ENCODE measurements at regions not wholly inside any gene's neighbourhood (a gene's known extent, or its start where the extent isn't known, plus 50 kb on each side); places are given as distances from the start of the nearest gene placed in this dataset.

DNA sequence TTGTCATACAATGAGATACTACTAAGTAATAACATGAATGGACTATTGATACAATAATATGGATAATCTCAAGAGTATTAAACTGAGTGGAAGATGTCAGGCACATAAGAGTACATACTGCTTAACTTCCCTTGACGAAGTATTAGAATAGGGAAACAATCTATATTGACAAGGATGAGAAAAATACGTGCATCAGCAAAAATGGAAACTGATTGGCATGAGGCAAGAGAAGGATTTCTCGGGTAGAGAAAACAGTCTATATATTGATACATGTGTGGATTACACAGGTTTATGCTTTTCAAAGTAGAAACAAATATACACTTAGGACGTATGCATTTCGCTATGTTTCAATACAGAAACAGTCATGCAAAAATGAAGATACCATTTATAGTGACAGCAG lies 57.4 kb downstream of the PRR20E start:
- DNase-seq, result no peak

DNA sequence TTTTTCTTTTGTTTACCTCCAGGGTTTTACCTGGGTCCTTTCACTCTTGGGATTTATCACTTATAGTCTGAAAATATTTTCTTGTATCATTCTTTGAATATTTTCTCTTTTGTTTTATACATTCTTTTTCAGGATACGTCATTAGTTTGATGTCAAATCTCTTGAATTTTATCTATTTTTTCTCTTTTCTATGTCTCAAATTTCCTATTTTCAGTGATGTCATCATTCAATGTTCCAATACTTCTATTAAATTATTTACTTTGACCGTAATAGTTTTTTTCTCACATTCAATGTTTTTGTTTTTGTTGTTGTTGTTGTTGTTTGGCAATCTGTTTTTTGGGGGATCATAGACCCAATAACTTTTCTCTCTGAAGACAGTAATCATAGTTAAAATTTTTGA lies 83.5 kb downstream of the PRR20E start:
- no peak for DNase-seq

DNA sequence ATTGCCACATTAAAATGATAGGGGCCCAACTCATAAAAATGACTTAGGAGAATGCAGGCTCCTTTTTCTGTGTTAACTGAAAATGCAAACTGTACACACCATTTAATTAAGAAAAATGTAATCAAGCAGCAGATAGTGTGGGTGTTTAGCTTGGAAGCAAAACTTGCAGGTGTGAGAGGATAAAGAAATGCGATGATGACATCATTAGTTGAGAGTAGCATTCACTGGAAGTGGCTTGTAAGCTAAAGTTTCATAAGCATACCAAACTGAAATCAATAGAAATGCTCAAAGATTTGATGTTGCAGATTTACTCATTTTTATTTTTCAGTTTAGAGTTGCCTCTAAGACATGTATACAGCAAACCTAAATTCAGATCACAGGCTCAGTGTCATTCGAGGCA lies 86.6 kb downstream of the PRR20E start:
- DNase-seq, result no peak

DNA sequence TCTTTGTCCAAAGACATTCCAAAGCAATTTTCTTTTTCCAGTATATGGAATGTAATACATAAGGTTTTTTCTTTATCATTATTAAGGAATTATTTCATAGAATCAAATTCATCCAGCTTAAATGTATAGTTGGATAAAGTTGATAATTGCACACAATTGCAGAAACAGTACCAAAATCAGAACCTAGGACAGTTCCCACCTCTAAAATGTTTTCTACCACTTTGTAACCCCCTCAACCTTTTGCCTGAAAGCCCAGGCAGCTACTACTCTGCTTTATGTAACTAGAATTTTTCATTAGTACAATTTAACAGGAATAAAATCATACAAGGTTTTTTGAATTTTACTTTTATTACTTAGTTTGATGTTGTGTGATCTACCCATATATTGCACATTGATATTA lies 98.0 kb downstream of the PRR20E start:
- DNase-seq, result no peak

DNA sequence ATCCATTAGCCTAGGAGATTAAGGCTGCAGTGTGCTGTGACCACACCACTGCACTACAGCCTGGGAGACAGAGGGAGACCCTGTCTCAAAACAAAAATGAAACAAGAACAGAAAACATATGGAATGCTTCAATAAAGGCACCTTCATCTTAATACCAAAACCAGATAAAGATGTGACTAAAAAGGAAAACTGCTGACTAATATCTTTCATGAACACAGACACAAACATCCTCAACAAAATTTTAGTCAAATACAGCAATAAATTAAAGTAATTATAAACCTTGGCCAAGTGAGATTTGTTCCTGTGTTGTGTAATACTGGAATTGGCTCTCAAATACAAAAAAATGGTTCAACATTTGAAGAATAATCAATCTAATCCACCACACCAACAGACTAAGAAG lies 103.5 kb downstream of the PRR20E start:
- no peak for DNase-seq

DNA sequence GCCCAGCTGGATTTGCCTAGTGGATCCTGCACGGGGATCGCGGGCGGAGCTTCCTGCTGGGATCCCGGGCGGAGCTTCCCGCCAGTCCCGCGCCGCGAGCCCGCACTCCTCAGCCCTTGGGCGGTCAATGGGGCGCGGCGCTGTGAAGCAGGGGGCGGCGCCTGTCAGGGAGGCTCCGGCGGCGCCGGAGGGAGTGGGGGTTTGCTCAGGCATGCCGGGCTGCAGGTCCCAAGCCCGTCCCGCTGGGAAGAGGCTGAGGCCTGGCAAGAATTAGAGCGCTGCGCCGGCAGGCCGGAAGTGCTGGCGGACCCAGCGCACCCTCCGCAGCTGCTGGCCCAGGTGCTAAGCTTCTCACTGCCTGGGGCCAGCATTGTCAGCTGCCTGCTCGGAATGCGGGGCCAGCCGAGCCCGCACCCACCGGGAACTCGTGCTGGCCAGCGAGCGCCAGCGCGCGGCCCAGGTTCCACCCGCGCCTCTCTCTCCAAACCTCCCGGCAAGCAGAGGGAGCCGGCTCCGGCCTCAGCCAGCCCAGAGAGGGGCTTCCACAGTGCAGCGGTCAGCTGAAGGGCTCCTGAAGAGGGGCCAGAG lies 119.6 kb downstream of the PRR20E start:
- no peak for DNase-seq

DNA sequence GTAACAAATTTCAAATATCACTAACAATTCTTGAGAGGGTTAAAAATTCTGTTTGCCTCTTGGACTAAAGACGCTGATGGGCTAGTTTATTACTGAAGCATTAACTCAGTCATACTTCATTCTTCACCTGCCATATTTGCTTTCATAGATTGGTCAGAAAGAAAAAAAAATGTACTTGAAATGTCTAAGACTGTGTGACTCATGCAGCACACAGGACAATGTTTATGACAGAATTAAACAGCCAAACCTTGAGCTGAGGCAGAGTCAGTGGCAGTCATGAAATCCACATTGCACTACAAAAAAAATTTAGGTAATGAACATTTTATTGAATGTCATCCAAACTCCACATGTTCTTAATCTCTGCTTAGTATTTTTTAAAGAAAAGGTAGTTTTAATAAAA lies 135.6 kb downstream of the PRR20E start:
- DNase-seq, result no peak

DNA sequence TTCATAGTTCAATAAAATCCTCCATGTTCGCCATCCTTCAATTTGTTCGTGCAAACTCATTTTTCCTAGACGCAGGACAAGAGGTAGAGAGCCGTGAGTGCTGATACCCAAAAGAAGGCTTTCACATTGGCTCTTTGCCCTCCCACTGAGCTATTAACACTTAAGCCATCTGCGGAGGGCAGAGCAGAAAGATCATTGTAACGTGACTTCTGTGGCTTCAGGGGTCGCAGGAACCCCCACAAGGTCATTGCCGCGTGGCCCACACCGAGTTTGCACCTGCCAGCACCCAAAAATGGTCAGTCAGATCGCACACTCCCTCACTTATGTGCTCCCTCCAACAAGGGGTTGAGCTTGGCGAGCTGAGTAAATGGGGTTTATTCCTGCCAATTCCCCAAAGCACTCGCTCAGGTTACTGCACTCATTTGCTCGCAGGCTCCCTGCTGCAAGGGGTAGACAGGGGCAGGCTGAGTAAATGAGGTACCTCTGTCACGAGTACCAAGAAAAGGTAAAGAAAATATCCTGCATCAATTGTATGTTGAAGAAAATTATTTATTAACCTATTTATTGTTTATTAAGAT lies 144.1 kb downstream of the PRR20E start:
- no peak for DNase-seq

DNA sequence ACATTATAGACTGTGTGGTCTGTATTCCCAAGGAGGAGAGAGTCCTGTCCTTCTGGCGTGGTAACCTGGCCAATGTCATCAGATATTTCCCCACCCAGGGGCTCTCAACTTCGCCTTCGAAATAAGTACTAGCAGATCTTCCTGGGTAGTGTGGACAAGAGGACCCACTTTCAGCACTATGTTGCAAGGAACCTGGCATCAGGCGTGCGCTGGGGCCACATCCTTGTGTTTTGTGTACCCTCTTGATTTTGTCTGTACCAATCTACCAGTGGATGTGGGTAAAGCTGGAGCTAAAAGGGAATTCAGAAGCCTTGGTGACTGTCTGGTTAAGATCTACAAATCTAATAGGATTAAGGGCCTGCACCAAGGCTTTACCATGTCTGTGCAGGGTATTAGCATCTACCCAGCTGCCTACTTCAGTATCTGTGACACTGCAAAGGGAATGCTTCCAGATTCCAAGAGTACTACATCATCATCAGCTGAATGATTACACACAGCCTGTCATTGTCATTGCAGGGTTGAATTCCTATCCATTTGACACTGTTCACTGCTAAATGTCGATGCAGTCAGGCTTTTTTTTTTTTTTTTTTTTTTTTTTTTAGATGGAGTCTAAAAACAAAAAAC lies 148.0 kb downstream of the PRR20E start:
- no peak for DNase-seq

DNA sequence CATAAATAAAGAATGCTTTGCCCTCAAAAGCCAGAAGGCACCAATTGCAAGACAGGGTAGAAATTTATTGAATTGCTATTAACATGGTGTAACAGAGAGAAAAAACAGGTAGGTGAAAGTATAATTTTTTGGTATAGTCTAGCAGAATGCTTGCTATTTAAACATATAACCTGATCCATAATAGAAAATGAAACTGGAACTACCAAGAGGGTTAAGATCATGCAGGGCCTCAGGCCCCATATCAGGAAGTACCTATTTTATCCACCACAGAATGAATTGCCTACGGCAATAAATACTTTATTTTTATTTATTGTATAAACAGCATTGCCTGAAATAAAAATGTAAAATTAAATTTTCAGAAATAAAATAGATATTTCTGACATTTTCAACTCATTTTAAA lies 159.5 kb downstream of the PRR20E start:
- no peak for DNase-seq

DNA sequence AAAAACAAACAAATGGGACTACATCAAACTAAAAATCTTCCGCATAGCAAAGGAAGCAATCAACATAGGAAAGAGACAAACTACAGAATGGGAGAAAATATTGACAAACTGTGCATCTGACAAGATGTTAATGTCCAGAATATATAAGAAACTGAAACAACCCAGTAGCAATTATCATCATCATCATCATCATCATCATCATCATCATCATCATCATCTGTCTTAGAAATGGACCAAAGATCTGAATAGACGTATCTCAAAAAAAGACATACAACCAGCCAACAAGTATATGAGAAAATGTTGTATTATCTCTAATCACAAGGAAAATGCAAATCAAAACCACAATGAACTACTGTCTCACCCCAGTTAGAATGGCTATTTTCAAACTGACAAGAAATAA lies 173.9 kb downstream of the PRR20E start:
- DNase-seq, result no peak

DNA sequence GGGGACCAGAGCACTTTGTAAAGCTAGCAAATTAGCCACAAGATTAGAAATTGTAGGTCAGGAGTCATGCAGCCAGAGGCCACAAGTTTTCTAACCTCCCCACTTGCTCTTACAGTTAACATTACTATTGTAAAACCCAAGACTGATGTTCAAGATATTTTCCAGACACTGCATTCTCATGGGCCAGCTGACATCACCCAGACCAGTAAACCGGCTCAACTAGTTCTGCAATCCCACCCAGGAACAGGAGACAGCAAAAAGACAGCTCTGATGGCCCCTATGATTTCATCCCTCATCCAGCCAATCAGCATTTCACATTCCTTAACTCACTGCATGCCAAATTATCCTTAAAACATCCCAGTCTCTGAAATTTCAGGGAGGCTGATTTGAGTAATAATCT lies 178.5 kb downstream of the PRR20E start:
- DNase-seq, result no peak

DNA sequence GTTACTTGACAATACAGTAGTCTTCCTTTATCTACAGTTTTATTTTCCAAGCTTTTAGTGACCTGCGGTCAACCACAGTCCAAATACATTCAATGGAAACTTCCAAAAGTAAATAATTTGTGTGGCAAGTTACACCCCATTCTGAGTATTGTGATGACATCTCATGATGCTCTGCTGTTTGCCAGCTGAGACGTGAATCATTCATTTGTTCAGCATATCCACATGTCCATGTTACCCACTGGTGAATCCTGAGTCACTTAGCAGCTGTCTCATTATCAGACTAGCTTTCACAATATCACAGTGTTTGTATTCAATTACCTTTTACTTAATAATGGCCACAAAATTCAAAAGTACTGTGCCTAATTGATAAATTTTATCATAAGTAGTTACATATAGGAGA lies 179.8 kb downstream of the PRR20E start:
- no peak for DNase-seq

DNA sequence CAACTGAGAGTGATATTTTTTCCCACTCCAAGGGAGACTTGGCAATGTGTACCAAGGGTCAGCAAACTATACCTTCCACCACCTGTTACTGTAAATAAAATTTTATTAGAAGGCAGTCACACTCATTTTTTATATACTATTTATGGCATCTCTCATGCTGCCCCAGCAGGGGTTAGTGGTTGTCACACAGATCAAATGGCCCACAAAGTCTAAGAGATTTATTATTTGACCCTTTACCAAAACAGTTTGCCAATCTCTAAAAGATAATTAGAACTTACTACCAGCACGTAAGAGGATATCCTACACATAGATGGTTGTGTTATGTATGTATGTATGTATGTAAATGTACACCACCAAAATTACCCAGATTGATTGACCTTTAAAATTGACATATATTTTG lies 185.1 kb downstream of the PRR20E start:
- no peak for DNase-seq

DNA sequence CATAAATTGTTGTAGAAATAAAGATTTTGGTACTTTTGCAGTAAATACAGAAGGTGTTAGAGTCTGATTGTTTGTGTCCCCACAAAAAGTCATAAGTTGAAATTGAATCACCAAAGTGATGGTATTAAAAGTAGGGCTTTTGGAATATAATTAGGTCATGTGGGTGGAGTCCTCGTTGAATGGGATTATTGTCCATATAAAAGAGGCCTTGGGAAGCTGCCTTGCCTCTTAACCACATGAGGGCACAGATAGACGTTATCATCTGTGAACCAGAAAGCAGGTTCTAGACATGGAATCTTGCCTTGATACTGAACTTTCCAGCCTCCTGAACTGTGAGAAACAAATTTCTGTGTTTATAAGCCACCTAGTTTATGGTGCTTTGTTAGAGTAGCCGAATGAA lies 186.8 kb downstream of the PRR20E start:
- DNase-seq, result no peak

DNA sequence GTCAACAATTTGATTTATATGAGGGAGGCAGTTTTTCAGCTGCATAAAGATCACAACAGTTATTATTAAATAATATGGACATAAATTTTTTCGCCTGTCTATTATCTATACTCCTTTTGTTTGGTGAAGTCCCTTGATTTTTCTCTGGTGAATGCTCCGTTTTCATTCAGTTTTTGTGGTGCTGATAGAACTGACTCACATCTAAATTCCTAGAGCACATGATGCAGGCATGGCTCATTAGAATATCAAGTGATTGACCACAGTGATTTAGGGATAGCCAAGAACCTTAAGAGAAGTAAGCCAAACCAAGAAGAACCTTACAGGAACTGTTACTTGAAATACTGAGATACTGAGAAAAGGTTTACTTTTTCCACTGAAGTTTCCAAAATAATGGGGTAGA lies 208.9 kb downstream of the PRR20E start:
- DNase-seq, result no peak

DNA sequence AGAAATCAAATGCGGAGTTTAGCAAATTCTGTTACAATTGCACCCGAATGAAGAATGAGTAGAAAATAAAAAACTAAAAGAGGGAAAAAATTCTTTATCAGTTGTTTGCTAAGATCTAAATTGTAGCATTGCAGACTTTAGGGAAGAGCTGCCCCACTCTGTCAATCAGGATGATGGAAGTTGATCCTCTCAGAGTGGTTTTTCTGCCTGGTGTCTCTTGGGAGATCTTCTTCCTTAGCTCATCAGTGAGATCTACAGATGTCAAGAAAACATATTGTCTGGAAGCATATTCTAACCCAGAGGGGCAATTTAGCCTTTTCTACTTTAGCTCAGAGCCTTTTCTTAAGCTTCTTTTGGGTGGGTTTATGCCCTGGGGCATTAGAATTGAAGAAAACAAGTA lies 223.2 kb upstream of the PCDH17 start:
- no peak for DNase-seq

DNA sequence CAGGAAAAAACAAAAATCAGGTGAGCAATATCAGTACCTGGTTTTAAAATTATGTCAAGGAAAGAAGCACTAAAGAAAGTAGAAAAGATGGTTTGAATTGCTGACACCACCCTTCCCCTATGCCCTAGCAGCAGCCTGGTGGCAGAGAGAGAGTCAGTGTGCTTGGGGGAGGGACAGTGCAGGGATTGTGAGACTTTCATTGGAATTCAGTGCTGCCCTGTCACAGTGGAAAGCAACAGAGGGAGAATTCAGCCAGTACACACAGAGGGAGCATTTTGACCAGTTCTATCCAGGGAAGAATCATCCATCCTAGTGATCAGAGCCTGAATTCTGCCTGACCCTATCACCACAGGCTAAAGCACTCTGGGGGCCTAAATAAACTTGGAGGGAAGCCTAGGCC lies 222.4 kb upstream of the PCDH17 start:
- peak; percentile 1 for DNase-seq

DNA sequence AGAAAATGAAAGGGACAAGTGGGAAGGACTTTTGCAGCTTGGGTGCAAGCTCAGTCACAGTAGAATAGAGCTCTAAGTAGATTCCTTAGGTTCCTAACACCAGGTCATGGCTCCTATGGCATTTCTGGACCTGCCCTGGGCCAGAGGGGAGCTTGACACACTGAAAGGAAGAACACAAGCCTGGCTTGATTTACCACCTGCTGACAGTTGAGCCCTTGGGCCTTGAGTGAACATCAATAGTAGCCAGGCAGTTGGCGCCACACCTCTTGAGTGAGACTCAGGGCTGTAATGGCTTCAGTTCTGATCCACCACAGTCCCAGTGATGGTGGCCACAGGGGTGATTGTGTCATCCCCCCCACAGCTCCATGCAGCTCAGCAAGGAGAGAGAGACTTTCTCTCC lies 221.9 kb upstream of the PCDH17 start:
- DNase-seq, result no peak

DNA sequence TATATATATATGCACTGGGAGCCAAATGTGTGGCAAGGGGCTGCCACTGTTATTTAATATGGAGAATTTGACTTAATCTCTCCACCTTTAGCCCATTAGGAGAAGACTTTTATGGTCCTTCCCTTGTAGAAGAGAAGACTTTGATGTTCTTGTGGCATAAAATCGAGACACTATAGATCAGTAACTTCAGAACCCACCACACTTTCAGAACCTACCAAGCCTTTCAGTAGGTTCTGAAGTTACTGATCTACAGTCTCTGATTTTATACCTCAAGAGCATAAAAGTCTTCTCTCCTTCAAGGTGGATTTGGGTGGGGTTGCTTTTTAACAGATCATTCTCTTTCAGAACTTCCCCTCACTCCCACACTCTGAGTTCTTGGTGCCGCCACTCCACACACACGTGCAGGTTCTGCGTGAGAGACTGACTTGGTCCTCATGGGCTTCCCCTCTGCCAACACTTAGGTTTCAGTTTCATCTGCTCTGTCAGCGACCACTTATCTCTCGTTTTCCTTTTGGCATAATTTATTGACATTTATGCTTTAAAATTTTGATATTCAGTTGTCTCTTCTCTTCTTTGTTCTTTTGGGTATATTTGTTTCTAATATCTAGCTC lies 213.4 kb upstream of the PCDH17 start:
- DNase-seq, result no peak

DNA sequence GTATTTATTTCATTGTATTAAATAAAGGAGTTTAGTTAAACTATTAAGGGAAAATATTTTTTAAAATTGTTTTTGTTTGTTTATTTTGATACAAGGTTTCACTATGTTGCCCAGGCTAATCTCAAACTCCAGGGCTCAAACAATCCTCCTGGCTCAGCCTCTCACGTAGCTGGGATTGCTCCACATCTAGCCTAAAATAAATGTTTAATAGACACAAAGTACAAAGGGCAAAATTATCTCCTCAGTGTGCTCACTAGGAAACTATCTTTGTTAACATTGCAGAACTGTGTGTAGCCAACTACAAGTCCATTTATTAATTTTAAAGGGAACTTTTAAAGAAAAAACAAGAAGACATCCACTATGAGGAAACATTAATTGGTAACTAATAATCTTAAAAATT lies 207.2 kb upstream of the PCDH17 start:
- no peak for DNase-seq

DNA sequence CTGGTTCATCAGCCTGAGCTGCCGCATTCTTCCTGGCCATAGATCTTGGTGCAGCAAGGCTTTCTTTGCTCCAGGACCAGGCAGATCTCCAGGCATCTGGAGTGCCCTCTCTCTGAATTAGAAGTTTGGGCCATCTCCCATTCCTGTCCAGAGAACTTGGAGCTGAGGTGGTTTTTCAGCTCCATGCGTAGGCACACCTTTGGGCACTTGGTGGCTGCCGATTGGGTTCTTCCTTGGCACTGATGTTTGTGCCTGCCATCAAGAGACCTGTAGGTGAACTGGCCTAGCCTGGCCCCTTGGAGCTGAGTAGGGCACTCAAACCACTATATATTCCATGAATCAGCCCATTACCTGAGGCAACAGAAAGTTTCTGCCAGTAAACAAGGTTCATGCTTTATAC lies 206.0 kb upstream of the PCDH17 start:
- no peak for DNase-seq

DNA sequence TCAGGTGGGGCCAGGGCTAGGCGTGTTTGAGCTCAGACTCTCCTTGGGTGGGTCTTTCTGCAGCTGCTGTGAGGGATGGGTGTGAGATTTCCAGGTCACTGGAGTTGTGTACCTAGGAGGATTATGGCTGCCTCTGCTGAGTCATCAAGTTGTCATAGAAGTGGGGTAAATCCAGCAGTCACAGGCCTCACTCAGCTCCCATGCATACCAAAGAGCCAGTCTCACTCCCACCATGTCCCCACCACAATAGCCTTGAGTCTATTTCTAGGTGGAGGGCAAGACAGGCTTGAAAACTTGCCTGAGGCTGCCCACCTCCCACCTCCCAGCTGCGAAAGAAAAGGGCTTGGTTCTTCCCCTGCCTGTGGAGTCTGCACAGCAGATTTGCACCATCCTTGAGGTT lies 194.0 kb upstream of the PCDH17 start:
- DNase-seq, result no peak

DNA sequence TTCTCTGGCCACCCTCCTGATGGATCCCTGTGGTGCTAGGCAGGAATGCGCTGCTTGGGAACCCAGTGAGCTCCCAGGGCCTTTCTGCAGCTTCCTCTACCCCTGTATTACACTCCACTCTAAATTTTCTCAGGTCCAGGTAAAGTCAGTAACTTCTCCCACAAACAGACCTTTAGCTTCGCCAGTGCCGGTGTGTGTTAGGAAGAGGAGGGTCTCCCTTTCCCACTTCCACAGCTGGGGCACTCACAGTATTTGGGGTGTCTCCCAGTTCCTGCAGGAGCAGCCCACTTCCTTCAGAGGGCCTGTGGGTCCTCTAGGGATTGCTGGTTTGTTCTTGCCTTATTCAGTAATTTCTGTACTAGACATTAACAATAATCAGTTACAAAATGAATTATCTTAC lies 193.5 kb upstream of the PCDH17 start:
- no peak for DNase-seq
